IMR-90 (cell line): ENCODE measurements at regions not wholly inside any gene's neighbourhood (a gene's known extent, or its start where the extent isn't known, plus 50 kb on each side); places are given as distances from the start of the nearest gene placed in this dataset.

Experiments
- ATAC-seq: fragments of 200-7000 bp; cut with Tn5 transposase; 2 replicates; pipeline ENCODE4 v1.9.1; 2020; ENCODE audit warnings: low read depth, mild to moderate bottlenecking, moderate library complexity
- BruUV-seq: library from RNA; stranded (reverse); fragments of 400-500 nt; replicated peaks from 2 replicates; lab custom pipeline; 2021; lab: Mats Ljungman, UMichigan
- CTCF ChIA-PET: fragments of 300-600 bp; formaldehyde crosslinking; extraction: SDS; loops from one replicate; lab custom pipeline; 2021; ENCODE audit warnings: antibody characterized with exemption; lab: Yijun Ruan, JAX
- POLR2A ChIA-PET: fragments of 300-600 bp; sonication (Branson Sonifier 250); formaldehyde crosslinking; loops from one replicate; lab custom pipeline; 2022; ENCODE audit warnings: antibody characterized with exemption; ENCODE audit not compliant: unreplicated experiment; lab: Charles Lee
- DNase-seq: peaks from one replicate; pipeline ENCODE4 v3.0.0; 2013
- H2AFZ ChIP-seq: replicated peaks from 2 replicates; pipeline ENCODE3; 2013; ENCODE audit warnings: low read length, mild to moderate bottlenecking; ENCODE audit not compliant: poor library complexity
- H2AK5ac ChIP-seq: 2 replicates; pipeline ENCODE4 v1.6.1; 2013; ENCODE audit warnings: low read depth, low read length, inconsistent platforms
- H2AK9ac ChIP-seq: replicated peaks from 2 replicates; pipeline ENCODE3; 2013; ENCODE audit warnings: mild to moderate bottlenecking, low read depth, low read length, moderate library complexity; ENCODE audit not compliant: poor library complexity
- H2BK120ac ChIP-seq: 2 replicates; pipeline ENCODE4 v1.6.1; 2013; ENCODE audit warnings: low read depth, low read length, inconsistent platforms
- H2BK15ac ChIP-seq: 3 replicates; pipeline ENCODE4 v1.6.1; 2013; ENCODE audit warnings: low read depth, low read length, inconsistent platforms
- H2BK20ac ChIP-seq: 2 replicates; pipeline ENCODE4 v1.6.1; 2013; ENCODE audit warnings: low read depth, mild to moderate bottlenecking, inconsistent platforms, low read length, moderate library complexity
- H2BK5ac ChIP-seq: 2 replicates; pipeline ENCODE4 v1.6.1; 2013; ENCODE audit warnings: mild to moderate bottlenecking, low read depth, low read length, inconsistent platforms; ENCODE audit not compliant: poor library complexity, severe bottlenecking
- H3K14ac ChIP-seq: replicated peaks from 2 replicates; pipeline ENCODE4 v1.6.1; 2013; ENCODE audit warnings: low read depth, low read length, inconsistent platforms
- H3K18ac ChIP-seq: 2 replicates; pipeline ENCODE4 v1.6.1; 2013; ENCODE audit warnings: low read depth, low read length, control low read depth
- H3K23ac ChIP-seq: 2 replicates; pipeline ENCODE4 v1.6.1; 2013; ENCODE audit warnings: low read depth, low read length, inconsistent platforms
- H3K27ac ChIP-seq: 2 replicates; pipeline ENCODE4 v1.5.1; 2013; ENCODE audit warnings: mild to moderate bottlenecking, control low read depth, low read length; ENCODE audit not compliant: insufficient read depth
- H3K27me3 ChIP-seq: 2 replicates; pipeline ENCODE4 v1.6.1; 2013; ENCODE audit warnings: low read length; ENCODE audit not compliant: control insufficient read depth, insufficient read depth
- H3K36me3 ChIP-seq: 2 replicates; pipeline ENCODE4 v1.6.1; 2013; ENCODE audit warnings: low read length, mixed read lengths; ENCODE audit not compliant: control insufficient read depth, insufficient read depth
- H3K4ac ChIP-seq: 2 replicates; pipeline ENCODE4 v1.6.1; 2013; ENCODE audit warnings: low read depth, low read length, inconsistent platforms
- H3K4me1 ChIP-seq: 2 replicates; pipeline ENCODE4 v1.6.1; 2013; ENCODE audit warnings: low read length, mixed read lengths; ENCODE audit not compliant: control insufficient read depth, insufficient read depth
- H3K4me2 ChIP-seq: 2 replicates; pipeline ENCODE4 v1.6.1; 2013; ENCODE audit warnings: low read depth, mild to moderate bottlenecking, control low read depth, low read length, moderate library complexity
- H3K4me3 ChIP-seq: 2 replicates; pipeline ENCODE4 v1.5.1; 2013; ENCODE audit warnings: low read depth, mild to moderate bottlenecking, control low read depth, low read length, moderate library complexity; ENCODE audit not compliant: insufficient read depth
- H3K56ac ChIP-seq: 2 replicates; pipeline ENCODE4 v1.6.1; 2013; ENCODE audit warnings: low read length, inconsistent platforms; ENCODE audit not compliant: insufficient read depth; ENCODE audit errors: extremely low read depth
- H3K79me1 ChIP-seq, 2 experiments: 2 replicates each; pipeline ENCODE4 v1.6.1; 2013; ENCODE audit warnings: low read length in 2 of 2, inconsistent platforms in 1 of 2, low read depth in 1 of 2
- H3K9ac ChIP-seq: 2 replicates; pipeline ENCODE4 v1.6.1; 2013; ENCODE audit warnings: low read depth, low read length, control low read depth
- H3K9me1 ChIP-seq: 2 replicates; pipeline ENCODE4 v1.6.1; 2013; ENCODE audit warnings: low read length, inconsistent platforms; ENCODE audit not compliant: insufficient read depth
- H3K9me3 ChIP-seq: 2 replicates; pipeline ENCODE4 v1.6.1; 2013; ENCODE audit warnings: low read length; ENCODE audit not compliant: control insufficient read depth, insufficient read depth
- H4K20me1 ChIP-seq: 2 replicates; pipeline ENCODE4 v1.6.1; 2013; ENCODE audit warnings: low read length, inconsistent platforms; ENCODE audit not compliant: insufficient read depth
- H4K5ac ChIP-seq: 2 replicates; pipeline ENCODE4 v1.6.1; 2013; ENCODE audit warnings: mild to moderate bottlenecking, low read depth, low read length, control low read depth
- H4K8ac ChIP-seq, 2 experiments: 2 replicates each; pipeline ENCODE4 v1.6.1; 2013; ENCODE audit warnings: low read depth in 2 of 2, low read length in 2 of 2, control low read depth in 1 of 2, inconsistent platforms in 1 of 2
- H4K91ac ChIP-seq: 2 replicates; pipeline ENCODE4 v1.6.1; 2013; ENCODE audit warnings: low read depth, low read length, inconsistent platforms; ENCODE audit not compliant: insufficient read depth
- BHLHE40 ChIP-seq: fragments of 150-350 bp; IDR thresholded peaks from 2 replicates; pipeline ENCODE4 v1.6.1; 2016; ENCODE audit warnings: mild to moderate bottlenecking, low read depth, low read length
- CEBPB ChIP-seq: IDR thresholded peaks from 2 replicates; pipeline ENCODE4 v1.6.1; 2012; ENCODE audit warnings: low read depth, low read length, improper control_type of control experiment
- CHD1 ChIP-seq: IDR thresholded peaks from 2 replicates; pipeline ENCODE4 v1.6.1; 2012; ENCODE audit warnings: low read depth, low read length, improper control_type of control experiment
- FOS ChIP-seq: fragments of 150-350 bp; IDR thresholded peaks from 2 replicates; pipeline ENCODE4 v1.6.1; 2016; ENCODE audit warnings: low read depth, low read length
- MAFK ChIP-seq: IDR thresholded peaks from 2 replicates; pipeline ENCODE4 v1.6.1; 2012; ENCODE audit warnings: low read depth, low read length, improper control_type of control experiment
- POLR2A ChIP-seq: IDR thresholded peaks from 2 replicates; pipeline ENCODE4 v1.6.1; 2012; ENCODE audit warnings: mild to moderate bottlenecking, low read depth, low read length
- RAD21 ChIP-seq: IDR thresholded peaks from 2 replicates; pipeline ENCODE4 v1.6.1; 2012; ENCODE audit warnings: low read length, improper control_type of control experiment
- RCOR1 ChIP-seq: IDR thresholded peaks from 2 replicates; pipeline ENCODE4 v1.6.1; 2012; ENCODE audit warnings: mild to moderate bottlenecking, low read length, improper control_type of control experiment; ENCODE audit not compliant: insufficient replicate concordance
- SMC3 ChIP-seq: fragments of 150-350 bp; IDR thresholded peaks from 2 replicates; pipeline ENCODE4 v1.6.1; 2016; ENCODE audit warnings: low read depth, mild to moderate bottlenecking, antibody characterized with exemption, low read length, moderate library complexity
- WGBS, 2 experiments: methylation state at CpG; one replicate each; pipeline versions ENCODE4 v1.1.5 to v1.1.7; 2013; ENCODE audit warnings: missing lambda C conversion rate in 2 of 2; ENCODE audit not compliant: insufficient read length in 1 of 2; ENCODE audit errors: extremely low coverage in 2 of 2; 5-methylcytosine and 5-hydroxymethylcytosine counted together
- dilution Hi-C: fragments of 300-500 bp; cut with HindIII; formaldehyde crosslinking; loops from one replicate; pipeline ENCODE4 v1.14.3; 2018; ENCODE audit warnings: low sequenced_read_pairs; ENCODE audit not compliant: unreplicated experiment
- in situ Hi-C: fragments of 300-500 bp; cut with MboI; formaldehyde crosslinking; loops from 3 replicates; pipeline ENCODE4 v1.14.3; 2019; ENCODE audit warnings: low sequenced_read_pairs, inconsistent platforms, mixed read lengths
- intact Hi-C: fragments of 100-400 bp; cut with micrococcal nuclease; formaldehyde crosslinking; loops from 2 replicates; pipeline ENCODE4 v1.10.0; 2022

GRCh38 chr4:163649557-163650091, 155.1 kb downstream of the TMA16 start:
- no peak overlapping the region for H3K4me2 ChIP-seq
- no peak overlapping the region for H2AK5ac ChIP-seq
- ChIA-PET POLR2A (no interaction called here), CTCF (interaction anchor here (0.8 kb wide), 1 partner anchor 10 kb away, joined by 3 read pairs; no protein-coding TSS in a partner anchor)
- in situ Hi-C loops (no loop called here), intact Hi-C loops (no loop called here), dilution Hi-C loops (no loop called here)
- WGBS, 2 experiments: no CpG with 5 or more reads among the region's 1 CpG
- no peak overlapping the region for H3K18ac ChIP-seq
- H2AFZ ChIP-seq: no peak overlapping the region
- no peak overlapping the region for H3K23ac ChIP-seq
- H2BK5ac ChIP-seq: no peak overlapping the region
- H3K4ac ChIP-seq: no peak overlapping the region
- no peak for DNase-seq
- no peaks in the 10 kb centered on the region for H3K36me3 ChIP-seq
- no peak overlapping the region for H3K27ac ChIP-seq
- H2BK120ac ChIP-seq: no peak overlapping the region
- no peaks in the 10 kb centered on the region for H3K79me1 ChIP-seq
- no peak overlapping the region for H4K5ac ChIP-seq
- TF ChIP-seq RCOR1 (no peak), SMC3 (no peak), RAD21 (no peak), BHLHE40 (no peak), CHD1 (no peak), CEBPB (no peak), FOS (no peak), POLR2A (no peak), MAFK (no peak)
- no peaks in the 10 kb centered on the region for H3K9me1 ChIP-seq
- no peaks in the 10 kb centered on the region for H4K20me1 ChIP-seq
- no peak overlapping the region for H3K4me3 ChIP-seq
- H3K9me3 ChIP-seq: peaks cover 6% of the 10 kb centered on the region
- ATAC-seq: no peak
- H3K9ac ChIP-seq: no peak overlapping the region
- BruUV-seq: no TSS peak
- H2BK20ac ChIP-seq: no peak overlapping the region
- no peak overlapping the region for H2AK9ac ChIP-seq
- no peak overlapping the region for H3K14ac ChIP-seq
- H4K91ac ChIP-seq: no peak overlapping the region
- no peaks in the 10 kb centered on the region for H3K4me1 ChIP-seq
- H3K56ac ChIP-seq: no peak overlapping the region
- no peak overlapping the region for H4K8ac ChIP-seq
- H2BK15ac ChIP-seq: no peak overlapping the region
- H3K27me3 ChIP-seq: no peaks in the 10 kb centered on the region
